Right ventricle myocardium superior (tissue), 1 donor: ENCODE measurements at regions not wholly inside any gene's neighbourhood (a gene's known extent, or its start where the extent isn't known, plus 50 kb on each side); places are given as distances from the start of the nearest gene placed in this dataset.

Experiments
- ATAC-seq: fragments of 200-7000 bp; cut with Tn5 transposase; one replicate; pipeline ENCODE4 v1.9.1; 2020; ENCODE audit warnings: mild to moderate bottlenecking; ENCODE audit not compliant: poor library complexity
- DNase-seq: peaks from one replicate; pipeline ENCODE4 v3.0.0-alpha.2; 2020
- intact Hi-C: fragments of 100-400 bp; cut with DNase I; formaldehyde crosslinking; loops from one replicate; pipeline ENCODE4 v1.11.2; 2022
- donor health status: DM: no; HTN: yes; CAD: no; lungs with severe emphysema.

- no peak for ATAC-seq
- intact Hi-C loops: no loop called here
- DNase-seq: no peak
Observed at GRCh38 chr13:74084375-74084935, 49.7 kb downstream of the KLF12 start.

- DNase-seq (no peak), ATAC-seq (no peak)
- intact Hi-C loops: no loop called here
Observed at GRCh38 chr13:74082741-74083160, 51.5 kb downstream of the KLF12 start.

GRCh38 chr13:74080762-74081161 lies 53.4 kb downstream of the KLF12 start:
- DNase-seq (no peak), ATAC-seq (no peak)
- intact Hi-C loops: no loop called here

GRCh38 chr13:74077792-74078191 lies 56.4 kb downstream of the KLF12 start:
- DNase-seq: no peak
- ATAC-seq: peak; percentile 58
- intact Hi-C loops: no loop called here

GRCh38 chr13:74077375-74077774 lies 56.8 kb downstream of the KLF12 start:
- DNase-seq (no peak), ATAC-seq (peak; percentile 39)
- intact Hi-C loops: no loop called here

GRCh38 chr13:74074723-74075122 lies 59.5 kb downstream of the KLF12 start:
- intact Hi-C loops: no loop called here
- ATAC-seq (no peak), DNase-seq (no peak)

GRCh38 chr13:74073274-74073673 lies 60.9 kb downstream of the KLF12 start:
- DNase-seq: no peak
- ATAC-seq: no peak
- intact Hi-C loops: no loop called here

- no peak for ATAC-seq
- DNase-seq: no peak
- intact Hi-C loops: no loop called here
Observed at GRCh38 chr13:74070513-74070912, 63.7 kb downstream of the KLF12 start.

- DNase-seq: no peak
- intact Hi-C loops: no loop called here
- no peak for ATAC-seq
Observed at GRCh38 chr13:74070065-74070464, 64.1 kb downstream of the KLF12 start.

- intact Hi-C loops: no loop called here
- ATAC-seq: no peak
- no peak for DNase-seq
Observed at GRCh38 chr13:74068471-74068870, 65.7 kb downstream of the KLF12 start.

GRCh38 chr13:74067818-74068217 lies 66.4 kb downstream of the KLF12 start:
- no peak for DNase-seq
- intact Hi-C loops: no loop called here
- ATAC-seq: no peak

GRCh38 chr13:74066937-74067336 lies 67.3 kb downstream of the KLF12 start:
- intact Hi-C loops: no loop called here
- no peak for ATAC-seq
- no peak for DNase-seq

GRCh38 chr13:74064805-74065312 lies 69.3 kb downstream of the KLF12 start:
- intact Hi-C loops: no loop called here
- no peak for ATAC-seq
- no peak for DNase-seq

GRCh38 chr13:74063533-74064100 lies 70.6 kb downstream of the KLF12 start:
- DNase-seq: no peak
- intact Hi-C loops: no loop called here
- no peak for ATAC-seq

GRCh38 chr13:74062933-74063332 lies 71.3 kb downstream of the KLF12 start:
- ATAC-seq: peak; percentile 95
- intact Hi-C loops: no loop called here
- peak; percentile 68 for DNase-seq

- intact Hi-C loops: no loop called here
Observed at GRCh38 chr13:74061926-74062595, 72.1 kb downstream of the KLF12 start.

GRCh38 chr13:74056801-74057542 lies 77.2 kb downstream of the KLF12 start:
- DNase-seq (peak; percentile 68), ATAC-seq (peak; percentile 89)
- intact Hi-C loops: no loop called here

More at GRCh38 chr13:74061926-74062595, 72.1 kb downstream of the KLF12 start:
- peak; percentile 55 for ATAC-seq
- no peak for DNase-seq

GRCh38 chr13:74052402-74052928 lies 81.7 kb downstream of the KLF12 start:
- intact Hi-C loops: no loop called here
- no peak for ATAC-seq
- DNase-seq: no peak

GRCh38 chr13:74048756-74049155 lies 85.4 kb downstream of the KLF12 start:
- intact Hi-C loops: no loop called here
- no peak for ATAC-seq
- no peak for DNase-seq
